ENCODE measurements at regions not wholly inside any gene's neighbourhood (a gene's known extent, or its start where the extent isn't known, plus 50 kb on each side); places are given as distances from the start of the nearest gene placed in this dataset.

DNA sequence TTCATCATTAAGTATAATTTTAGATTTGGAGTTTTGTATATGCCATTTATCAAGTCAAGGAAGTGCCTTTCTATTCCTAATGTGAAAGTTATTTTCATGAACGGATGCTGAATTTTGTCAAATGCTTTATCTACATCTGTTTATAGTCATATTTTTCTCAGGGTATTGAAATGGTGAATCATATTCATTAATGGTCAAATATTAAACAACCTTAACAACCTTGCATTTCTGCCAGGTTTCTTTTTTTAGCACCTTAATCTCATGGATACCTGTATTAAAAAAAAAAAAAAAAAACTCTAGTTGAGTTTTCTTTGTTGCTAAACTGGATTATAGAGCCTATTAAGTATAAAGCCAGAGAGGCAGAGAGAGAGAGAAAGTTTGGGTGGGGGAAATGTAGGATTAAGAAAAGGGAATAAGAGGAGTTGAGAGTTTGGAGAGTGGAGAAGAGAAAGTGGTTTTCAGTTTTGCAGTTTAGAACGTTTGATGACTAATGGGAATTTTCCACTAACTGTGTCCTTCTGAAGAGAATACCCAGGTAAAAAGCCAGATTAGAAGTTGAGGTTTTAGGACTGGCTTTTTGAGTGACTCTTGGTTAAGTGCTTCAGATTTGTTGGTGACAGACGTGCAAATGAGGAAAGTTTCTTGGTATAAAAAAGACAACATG, 305.0 kb downstream of the HLX start:
- Histone ChIP-seq H3K27ac (no peak overlapping the region), H3K27me3 (no peaks in the 10 kb centered on the region), H3K4me3 (no peak overlapping the region), H3K36me3 (no peaks in the 10 kb centered on the region), H3K4me1 (no peaks in the 10 kb centered on the region), H3K9me3 (no peaks in the 10 kb centered on the region)
- no peak for DNase-seq (ENCODE audit: low spot score)
- TF ChIP-seq, protein P1, sequence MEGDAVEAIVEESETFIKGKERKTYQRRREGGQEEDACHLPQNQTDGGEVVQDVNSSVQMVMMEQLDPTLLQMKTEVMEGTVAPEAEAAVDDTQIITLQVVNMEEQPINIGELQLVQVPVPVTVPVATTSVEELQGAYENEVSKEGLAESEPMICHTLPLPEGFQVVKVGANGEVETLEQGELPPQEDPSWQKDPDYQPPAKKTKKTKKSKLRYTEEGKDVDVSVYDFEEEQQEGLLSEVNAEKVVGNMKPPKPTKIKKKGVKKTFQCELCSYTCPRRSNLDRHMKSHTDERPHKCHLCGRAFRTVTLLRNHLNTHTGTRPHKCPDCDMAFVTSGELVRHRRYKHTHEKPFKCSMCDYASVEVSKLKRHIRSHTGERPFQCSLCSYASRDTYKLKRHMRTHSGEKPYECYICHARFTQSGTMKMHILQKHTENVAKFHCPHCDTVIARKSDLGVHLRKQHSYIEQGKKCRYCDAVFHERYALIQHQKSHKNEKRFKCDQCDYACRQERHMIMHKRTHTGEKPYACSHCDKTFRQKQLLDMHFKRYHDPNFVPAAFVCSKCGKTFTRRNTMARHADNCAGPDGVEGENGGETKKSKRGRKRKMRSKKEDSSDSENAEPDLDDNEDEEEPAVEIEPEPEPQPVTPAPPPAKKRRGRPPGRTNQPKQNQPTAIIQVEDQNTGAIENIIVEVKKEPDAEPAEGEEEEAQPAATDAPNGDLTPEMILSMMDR (IDR thresholded peaks at IDR 0.05) = no peak

DNA sequence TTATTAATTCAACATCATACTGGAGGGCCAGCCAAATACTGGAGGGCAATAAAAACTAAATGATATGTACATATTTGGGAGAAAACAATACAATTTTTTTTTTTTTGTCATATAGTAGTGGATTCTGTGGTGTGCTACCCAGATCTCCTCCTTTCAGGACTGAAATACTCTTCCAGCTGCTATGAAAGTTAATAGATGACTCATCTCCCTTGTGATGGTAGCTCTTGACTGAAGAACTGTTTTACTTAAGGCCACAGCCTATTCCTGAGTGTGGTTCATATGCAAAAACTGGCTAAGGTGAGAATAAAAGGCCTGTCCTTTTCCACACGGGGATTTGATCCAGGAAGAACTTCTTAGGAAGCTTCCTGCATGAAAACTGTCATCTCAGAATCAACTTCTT, 307.9 kb downstream of the HLX start:
- TF ChIP-seq, protein P1 (IDR thresholded peaks at IDR 0.05) = no peak
- H3K9me3 ChIP-seq = no peaks in the 10 kb centered on the region
- H3K36me3 ChIP-seq = no peaks in the 10 kb centered on the region
- no peak for DNase-seq (ENCODE audit: low spot score)
- no peaks in the 10 kb centered on the region for H3K27me3 ChIP-seq
- H3K27ac ChIP-seq = no peak overlapping the region
- no peaks in the 10 kb centered on the region for H3K4me1 ChIP-seq
- H3K4me3 ChIP-seq = no peak overlapping the region

DNA sequence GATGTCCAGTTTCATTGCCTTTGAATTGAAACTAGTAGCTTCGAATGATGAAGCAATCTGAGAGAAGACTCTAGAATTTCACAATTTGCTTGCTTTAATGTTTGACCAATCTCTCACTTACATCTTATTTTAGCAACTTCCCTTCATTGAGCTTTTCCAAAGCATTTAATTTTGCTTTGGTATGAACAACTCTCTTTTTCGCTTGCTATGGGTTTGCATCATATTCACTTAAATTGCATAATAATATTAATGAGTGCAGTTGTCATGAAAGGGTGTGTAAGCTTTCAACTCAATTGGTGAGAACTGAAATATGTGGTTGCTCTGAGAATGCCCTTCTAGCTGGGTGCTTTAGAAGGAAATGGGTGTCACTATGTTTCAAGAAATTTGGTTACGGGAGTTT, 309.2 kb downstream of the HLX start:
- Histone ChIP-seq H3K9me3 (no peaks in the 10 kb centered on the region), H3K36me3 (no peaks in the 10 kb centered on the region), H3K27ac (no peak overlapping the region), H3K4me1 (no peaks in the 10 kb centered on the region), H3K27me3 (no peaks in the 10 kb centered on the region), H3K4me3 (no peak overlapping the region)
- TF ChIP-seq, protein P1 (IDR thresholded peaks at IDR 0.05) = no peak
- DNase-seq (ENCODE audit: low spot score) = no peak

DNA sequence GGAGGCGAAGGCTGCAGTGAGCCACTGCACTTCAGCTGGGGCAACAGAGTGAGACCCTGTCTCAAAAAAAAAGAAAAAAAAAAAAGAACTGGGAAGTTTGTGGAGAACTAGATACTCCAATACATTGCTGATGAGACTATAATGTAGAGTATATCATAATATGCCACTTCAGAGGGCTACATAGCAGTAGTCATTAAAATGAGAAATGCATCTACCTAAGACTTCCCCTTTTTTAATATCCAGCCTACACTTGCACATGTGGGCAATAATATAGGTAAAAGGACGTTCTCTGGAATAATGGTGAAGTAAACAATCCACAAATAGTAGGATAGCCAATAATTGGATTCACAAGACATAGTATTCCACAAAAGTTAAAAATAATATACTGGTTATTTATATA, 311.0 kb downstream of the HLX start:
- H3K9me3 ChIP-seq = no peaks in the 10 kb centered on the region
- H3K4me1 ChIP-seq = no peaks in the 10 kb centered on the region
- no peaks in the 10 kb centered on the region for H3K36me3 ChIP-seq
- TF ChIP-seq, protein P1 (IDR thresholded peaks at IDR 0.05) = no peak
- H3K4me3 ChIP-seq = no peak overlapping the region
- H3K27me3 ChIP-seq = no peaks in the 10 kb centered on the region
- no peak for DNase-seq (ENCODE audit: low spot score)
- H3K27ac ChIP-seq = no peak overlapping the region

DNA sequence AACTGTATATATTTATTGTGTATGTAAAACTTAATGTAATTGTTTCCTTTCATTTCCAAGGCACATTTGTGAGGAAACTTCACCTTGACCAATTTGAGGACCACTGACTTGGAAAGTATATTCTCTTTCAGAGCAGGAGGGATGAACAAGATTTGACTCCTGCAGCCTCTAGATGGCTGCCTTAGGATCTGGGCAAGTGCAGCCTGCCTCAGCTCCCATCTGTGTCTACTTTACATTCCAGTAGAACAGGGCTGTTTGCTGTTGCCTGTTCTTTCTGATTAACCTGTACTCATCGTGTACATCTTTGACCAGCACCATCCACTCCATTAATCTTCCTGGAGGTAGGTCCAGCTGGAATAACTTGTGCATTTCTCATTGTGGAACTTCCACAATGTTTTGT, 312.8 kb downstream of the HLX start:
- Histone ChIP-seq H3K36me3 (no peaks in the 10 kb centered on the region), H3K4me3 (no peak overlapping the region), H3K27me3 (no peaks in the 10 kb centered on the region), H3K27ac (no peak overlapping the region), H3K9me3 (peaks cover 0 to 2% of the 10 kb centered on the region in 2 donors), H3K4me1 (no peaks in the 10 kb centered on the region)
- no peak for DNase-seq (ENCODE audit: low spot score)
- TF ChIP-seq, protein P1 (IDR thresholded peaks at IDR 0.05) = no peak

DNA sequence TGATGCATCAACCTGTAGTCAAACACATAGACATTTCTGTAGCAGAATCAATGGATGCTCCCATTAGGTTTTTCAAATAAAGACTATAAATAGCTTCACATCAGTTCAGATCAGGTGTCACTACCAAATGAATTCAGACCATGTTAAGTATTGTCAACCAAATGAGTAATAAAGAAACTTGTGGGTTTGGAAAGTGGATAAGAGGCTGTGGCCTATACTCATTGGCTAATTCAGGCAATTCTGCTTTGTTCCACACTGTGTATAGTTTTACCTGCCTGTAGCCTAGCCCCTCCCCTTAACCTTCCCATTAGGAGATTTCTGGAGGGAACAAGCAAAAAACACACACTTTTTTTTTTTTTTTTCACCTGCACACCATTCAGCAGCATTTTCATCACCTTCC, 321.2 kb downstream of the HLX start:
- peaks cover 0 to 16% of the 10 kb centered on the region in 2 donors for H3K4me1 ChIP-seq

More for the DNA sequence above, 321.2 kb downstream of the HLX start:
- peaks cover 0 to 3% of the 10 kb centered on the region in 2 donors for H3K9me3 ChIP-seq
- H3K27ac ChIP-seq = no peak overlapping the region
- no peaks in the 10 kb centered on the region for H3K36me3 ChIP-seq
- TF ChIP-seq, protein P1 (IDR thresholded peaks at IDR 0.05) = no peak
- no peak for DNase-seq (ENCODE audit: low spot score)
- H3K27me3 ChIP-seq = no peaks in the 10 kb centered on the region
- H3K4me3 ChIP-seq = no peak overlapping the region
